ENCODE measurements at regions not wholly inside any gene's neighbourhood (a gene's known extent, or its start where the extent isn't known, plus 50 kb on each side); places are given as distances from the start of the nearest gene placed in this dataset.

- no peak for DNase-seq (ENCODE audit: low spot score)
Measured at GRCh38 chr1:68293122-68293521, 60.8 kb upstream of the WLS start.

- DNase-seq (ENCODE audit: low spot score): no peak
Measured at GRCh38 chr1:68291688-68292384, 59.5 kb upstream of the WLS start.

GRCh38 chr1:68287241-68287640 is 54.9 kb upstream of the WLS start:
- DNase-seq (ENCODE audit: low spot score): no peak

- DNase-seq (ENCODE audit: low spot score): no peak
Measured at GRCh38 chr1:68285046-68285445, 52.7 kb upstream of the WLS start.

GRCh38 chr1:68281946-68282615 is 49.8 kb upstream of the WLS start:
- no peak for DNase-seq (ENCODE audit: low spot score)
